ENCODE measurements at regions not wholly inside any gene's neighbourhood (a gene's known extent, or its start where the extent isn't known, plus 50 kb on each side); places are given as distances from the start of the nearest gene placed in this dataset.

DNA sequence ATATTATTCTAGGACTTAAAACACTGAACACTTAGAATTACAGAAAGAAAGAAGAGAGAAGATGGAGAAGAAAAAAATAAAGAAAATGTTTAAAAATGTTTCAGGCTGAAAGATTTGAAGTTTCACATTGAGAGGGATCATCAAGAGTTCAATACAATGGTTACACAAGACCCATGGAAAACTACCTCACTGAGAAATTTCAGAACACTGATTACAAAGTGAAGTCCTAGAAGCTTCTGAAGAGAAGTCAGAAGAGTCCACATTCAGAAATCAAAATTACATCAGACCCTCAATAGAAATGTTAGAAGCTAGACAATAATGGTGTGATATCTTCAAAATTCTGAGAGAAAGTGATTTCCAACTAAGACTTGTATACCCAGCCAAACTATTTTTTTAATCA lies 196.1 kb downstream of the MACC1 start:
- no peak for DNase-seq

DNA sequence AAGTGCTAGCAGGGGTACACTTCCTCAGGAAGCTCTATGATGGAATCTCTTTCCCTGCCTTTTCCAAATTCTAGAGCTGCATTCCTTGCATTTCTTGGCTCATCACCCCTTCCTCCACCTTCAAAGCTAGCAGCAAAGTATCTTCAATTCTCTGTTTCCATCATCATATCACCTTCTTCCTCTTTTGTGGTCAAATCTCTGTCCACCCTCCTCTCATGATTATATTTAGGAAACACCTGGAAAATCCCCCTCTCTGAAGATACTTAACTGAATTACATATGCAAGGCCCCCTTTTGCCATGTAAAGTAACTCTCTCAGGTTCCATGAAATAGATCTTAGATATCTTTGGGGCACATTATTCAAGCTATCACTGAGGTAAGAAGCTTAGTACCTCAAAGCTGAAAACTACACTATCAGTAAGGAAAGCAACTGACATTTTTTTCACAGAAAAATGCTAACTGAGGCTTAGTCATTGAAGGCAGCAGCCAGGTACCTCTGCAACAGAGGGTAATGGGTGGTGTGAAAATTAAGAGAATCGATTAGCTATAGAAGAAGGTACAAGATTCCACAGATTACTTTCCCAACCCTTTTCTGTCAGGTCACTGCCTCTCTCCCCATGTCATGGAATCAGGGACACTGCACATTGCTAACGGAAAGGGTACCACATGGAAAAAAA lies 197.3 kb downstream of the MACC1 start:
- no peak for DNase-seq

DNA sequence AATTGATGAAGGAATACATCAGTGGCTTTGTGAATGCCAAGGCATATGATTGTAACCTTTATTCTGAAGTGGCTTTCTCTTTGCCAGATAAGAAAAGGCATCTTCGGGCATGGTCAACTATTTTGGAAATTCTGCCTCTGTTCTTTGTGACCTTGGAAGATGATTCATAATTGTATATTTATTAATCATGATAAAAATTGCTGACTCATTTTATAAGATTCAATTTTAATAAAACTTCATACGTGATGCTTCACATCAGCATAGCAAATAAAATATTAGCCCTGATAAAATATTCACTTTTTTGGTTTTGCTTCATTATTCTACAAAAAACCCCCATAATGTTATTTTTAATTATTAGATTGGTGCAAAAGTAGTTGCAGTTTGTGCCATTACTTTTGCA lies 200.5 kb downstream of the MACC1 start:
- no peak for DNase-seq

DNA sequence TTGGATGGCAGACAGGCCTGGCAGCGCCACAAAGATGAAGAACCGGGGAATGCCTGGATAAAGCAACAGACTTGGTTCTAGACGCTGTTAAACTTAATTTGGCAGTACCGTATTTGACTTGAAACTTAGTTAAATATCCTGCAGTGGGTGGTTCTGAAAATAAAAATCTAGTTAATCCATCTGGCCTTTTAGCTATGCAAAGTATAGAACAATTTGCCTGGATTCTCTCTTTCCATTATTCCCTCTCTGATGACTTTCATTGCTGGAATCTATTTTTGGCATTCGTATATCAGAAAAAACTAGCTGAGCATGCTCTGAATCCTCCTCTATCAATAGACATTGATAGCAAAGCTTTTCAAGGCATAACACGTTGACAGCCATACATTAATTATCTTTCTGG lies 203.6 kb downstream of the MACC1 start:
- no peak for DNase-seq

DNA sequence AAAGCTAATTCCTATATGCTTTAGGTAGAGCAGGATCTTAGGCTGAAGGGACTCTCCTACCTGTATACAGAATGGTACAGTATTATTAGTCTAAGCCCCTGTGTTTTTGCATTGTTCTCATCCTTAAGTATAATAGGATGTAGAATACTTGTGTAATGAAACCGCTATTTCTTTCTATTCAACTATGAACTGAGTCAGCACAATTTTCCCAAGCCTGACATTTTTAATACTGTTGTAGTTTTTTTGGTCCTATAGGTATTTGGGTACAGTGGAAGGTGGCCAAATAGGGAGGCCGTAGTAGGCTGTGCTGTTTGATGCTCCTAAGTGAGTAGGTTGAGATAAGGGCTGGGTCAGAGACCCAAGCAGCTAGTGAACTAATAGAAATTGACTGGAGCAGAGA lies 205.1 kb downstream of the MACC1 start:
- DNase-seq = no peak

DNA sequence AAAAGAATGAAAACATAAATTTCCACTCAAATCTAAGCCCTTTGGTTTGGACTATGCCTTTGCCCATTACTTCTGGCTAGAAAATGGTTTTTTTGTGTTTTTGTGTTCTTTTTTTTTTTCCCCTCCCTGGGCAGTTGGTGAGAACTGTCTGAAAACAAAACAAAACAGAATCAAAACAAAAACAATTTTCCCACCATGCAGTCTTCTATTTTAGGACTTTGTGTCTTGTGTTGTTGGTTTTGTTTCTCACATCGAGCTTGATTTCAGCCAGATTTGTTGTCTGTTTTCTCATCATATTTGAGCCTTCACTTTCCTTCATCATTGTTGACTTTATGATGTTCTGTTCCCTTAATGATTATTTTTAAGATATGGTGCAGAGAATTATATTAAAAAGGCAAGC lies 206.3 kb downstream of the MACC1 start:
- no peak for DNase-seq

DNA sequence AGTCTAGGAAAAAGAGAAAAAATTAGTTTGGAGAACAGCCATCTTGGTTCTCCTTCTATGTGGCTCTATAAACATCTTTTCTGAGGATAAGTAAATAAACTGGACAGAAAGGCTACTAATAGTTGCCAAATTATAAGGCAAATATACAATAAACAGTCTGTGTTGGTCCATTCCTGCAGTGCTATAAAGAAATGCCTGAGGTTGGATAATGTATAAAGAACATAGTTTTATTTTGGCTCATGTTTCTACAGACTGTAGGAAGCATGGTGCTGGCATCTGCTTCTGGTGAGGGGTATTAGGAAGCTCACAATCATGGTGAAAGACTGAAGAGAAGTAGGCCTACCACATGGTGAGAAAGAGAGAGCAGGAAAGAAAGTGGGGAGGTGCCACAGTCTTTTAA lies 209.7 kb downstream of the MACC1 start:
- DNase-seq = no peak

DNA sequence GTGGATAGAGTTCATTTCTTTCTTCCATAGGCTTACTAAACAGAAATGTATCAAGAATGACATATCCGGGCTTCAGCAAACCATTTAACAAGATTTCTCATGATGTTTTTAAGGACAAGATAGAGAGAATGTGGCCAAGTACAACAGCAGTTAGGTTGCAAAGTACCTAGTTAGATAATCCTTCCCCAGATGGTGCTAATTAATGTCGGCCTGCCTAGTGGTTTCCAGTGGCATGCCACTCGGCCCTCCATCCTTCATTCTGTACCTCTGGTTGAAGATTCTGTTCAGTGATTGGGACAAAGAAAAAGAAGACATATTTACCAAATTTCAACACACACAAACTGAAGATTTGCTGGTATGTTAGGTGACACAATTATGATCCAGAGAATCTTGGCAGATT lies 212.1 kb downstream of the MACC1 start:
- no peak for DNase-seq

DNA sequence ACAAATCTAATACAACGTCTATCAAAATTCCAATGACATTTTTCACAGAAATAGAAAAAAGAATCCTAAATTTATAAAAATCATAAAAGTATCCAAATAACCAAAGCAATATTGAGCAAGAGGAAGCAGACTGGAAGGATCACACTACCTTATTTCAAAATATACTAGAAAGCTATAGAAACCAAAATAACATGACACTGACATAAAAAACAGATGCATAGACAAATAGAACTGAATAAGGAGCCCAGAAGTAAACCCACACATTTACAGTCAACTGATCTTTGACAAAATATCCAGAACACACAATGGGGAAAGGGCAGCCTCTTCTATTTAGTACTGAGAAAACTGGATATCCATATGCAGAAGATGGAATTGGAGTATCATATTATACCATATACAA lies 217.5 kb downstream of the MACC1 start:
- DNase-seq = no peak

DNA sequence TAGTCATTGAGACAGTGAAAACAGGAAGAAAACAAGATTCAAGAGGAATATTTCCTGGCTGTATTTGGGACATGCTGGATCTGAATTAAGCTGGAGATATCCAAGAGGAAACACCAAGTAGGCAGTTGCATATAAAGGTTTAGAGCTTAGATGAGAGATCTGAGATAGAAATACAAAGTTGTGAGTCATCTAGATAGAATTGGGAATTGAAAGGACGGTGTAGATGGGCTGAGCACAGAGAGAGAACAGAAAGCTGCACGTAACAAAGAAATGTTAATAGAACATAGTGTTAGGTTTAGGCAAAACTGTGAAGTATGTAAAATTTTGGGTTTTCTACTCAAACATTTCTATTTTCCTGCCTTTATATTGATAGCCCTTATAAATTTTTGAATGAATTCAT lies 218.5 kb upstream of the TMEM196 start:
- no peak for DNase-seq

DNA sequence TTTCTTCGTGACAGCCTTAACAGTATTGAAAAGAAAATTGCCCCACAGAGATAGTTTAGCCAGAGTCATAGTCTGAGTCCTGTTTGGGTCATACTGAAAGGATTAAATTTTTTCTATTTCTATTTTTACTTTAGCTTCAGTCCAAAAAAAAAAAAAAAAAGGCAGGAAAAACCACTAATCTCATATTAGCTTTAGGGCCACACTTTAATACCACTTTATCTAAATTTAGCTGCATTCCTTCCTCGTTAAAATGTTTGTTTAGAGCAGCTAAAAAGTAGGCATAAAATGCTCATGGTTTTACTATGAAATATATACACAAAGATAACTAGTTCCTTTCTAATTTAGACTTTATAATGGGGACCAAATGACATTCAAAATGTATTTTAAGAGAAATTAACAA lies 216.5 kb upstream of the TMEM196 start:
- no peak for DNase-seq

DNA sequence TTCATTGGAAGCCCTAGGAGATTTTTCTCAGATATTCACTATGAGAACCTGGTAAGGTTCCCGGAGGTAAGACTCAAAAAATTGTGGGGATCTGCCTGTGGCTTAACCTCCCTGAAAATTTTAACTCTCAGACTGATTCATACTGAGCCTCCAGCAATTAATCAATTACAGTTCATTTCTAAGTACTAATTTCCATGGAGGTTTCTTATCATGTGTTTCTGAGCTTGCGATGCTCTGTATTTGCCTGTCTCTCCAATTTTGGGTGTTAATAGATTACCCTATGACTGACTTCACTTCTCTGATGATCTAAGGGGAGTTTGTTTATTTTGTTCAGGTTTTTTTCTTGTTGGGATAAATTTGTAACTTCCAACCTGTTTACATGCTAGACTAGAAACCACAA lies 215.4 kb upstream of the TMEM196 start:
- DNase-seq = no peak

DNA sequence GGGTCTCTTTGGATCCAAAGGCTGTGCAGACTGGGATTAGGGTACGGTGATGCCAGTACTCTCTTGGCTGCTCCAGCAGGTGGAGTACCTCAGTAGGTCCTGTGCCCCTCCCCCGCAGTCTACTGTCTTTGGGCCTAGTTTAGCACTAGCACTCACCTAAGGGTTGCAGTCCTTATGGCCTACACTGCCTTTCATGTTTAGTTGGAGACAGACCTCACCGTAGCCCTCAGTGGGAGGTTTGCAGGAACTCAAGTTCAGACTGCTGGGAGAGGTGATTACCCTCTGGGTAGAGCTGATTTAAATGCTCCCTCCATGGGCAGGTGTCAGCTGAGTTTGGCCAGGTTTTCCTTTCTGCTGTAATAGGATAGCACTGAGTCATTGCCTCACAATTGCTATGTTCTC lies 210.8 kb upstream of the TMEM196 start:
- no peak for DNase-seq

DNA sequence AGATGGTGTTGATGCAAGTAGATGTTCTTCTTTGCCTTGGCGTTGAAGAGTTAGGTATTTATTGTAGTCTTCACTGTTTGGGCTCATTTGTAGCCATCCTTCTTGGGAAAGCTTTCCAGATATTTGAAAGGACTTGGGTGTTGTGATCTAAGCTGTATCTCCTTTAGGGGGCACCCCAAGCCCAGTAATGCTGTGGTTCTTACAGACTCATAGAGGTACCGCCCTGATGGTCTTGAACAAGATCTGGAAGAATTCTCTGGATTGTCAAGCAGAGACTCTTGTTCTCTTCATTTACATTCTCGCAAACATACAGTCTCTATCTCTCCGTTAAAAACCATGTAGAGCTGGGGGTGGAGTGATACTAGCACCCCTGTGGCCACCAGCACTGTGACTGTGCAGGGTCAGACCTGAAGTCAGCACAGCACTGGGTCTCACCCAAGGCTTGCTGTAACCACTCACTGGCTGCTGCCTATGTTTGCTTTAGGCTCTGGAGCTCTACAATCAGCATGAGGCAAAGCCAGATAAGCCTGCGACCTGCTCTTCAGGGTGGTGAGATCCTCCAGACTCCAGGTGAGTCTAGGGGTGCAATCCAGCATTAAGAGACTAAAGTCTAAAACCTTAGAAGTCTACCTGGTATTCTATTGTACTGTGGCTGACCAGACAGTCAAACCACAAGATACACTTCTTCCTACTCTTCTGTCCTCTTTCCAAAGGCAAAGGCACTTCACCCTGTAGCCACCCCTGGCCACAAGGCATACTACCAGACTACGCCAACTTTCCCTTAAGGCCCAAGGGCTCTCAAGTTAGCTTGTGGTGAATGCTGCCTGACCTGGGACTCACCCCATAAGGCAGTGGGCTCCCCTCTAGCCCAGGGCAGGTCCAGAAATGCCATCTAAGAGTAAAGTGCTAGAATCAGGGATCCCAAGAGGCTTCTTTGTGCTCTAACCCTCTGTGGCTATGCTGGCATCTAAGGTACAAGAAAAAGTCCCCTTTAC lies 209.7 kb upstream of the TMEM196 start:
- peak; percentile 12 for DNase-seq

DNA sequence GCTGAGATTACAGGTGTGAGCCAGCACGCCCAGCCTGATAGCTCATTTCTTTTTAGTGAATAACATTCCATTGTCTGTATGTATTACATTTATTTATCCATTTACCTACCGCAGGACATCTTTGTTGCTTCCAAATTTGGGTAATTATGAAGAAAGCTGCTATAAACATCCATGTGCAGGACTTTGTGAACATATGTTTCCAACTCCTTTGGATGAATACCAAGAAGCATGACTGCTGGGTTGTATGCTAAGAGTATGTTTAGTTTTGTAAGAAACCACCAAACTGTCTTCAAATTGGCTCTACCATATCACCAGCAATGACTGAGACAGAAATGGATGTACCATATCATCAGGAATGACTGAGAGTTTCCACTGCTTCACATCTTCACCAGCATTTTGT lies 200.2 kb upstream of the TMEM196 start:
- DNase-seq = no peak

DNA sequence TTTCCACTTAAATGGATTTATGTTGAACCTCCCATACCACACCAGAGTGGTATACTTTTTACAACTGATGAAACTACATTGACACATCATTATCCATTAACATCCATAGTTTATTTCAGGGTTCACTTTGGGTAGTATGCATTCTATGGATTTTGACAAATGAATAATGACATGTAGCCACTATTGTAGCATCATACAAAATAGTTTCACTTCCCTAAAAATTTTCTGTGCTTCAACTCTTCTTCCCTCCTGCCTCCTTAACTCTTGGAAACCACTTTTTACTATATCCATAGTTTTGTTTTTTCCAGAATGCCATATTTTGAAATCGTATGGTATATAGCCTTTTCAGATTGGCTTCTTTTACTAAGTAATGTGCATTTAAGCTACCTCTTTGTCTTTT lies 199.5 kb upstream of the TMEM196 start:
- DNase-seq = no peak

DNA sequence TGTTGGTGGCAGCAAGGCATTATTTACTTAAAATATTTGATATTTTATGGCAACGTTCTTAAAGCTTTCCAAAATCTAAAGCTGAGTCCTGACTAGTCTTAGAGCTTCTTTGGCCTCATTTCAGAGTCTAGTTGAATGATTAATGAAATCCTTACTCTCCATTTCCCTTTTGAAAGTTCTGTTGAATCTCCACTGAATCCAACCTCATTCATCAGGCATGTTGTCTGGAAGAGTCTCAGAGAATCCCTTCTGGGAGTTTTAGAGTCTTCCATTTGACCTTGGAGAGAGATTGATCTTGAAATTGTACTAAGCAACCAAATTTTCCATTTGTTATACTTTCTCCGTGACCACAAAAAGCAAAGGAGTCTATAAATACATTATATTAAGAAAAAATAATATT lies 198.5 kb upstream of the TMEM196 start:
- DNase-seq = no peak

DNA sequence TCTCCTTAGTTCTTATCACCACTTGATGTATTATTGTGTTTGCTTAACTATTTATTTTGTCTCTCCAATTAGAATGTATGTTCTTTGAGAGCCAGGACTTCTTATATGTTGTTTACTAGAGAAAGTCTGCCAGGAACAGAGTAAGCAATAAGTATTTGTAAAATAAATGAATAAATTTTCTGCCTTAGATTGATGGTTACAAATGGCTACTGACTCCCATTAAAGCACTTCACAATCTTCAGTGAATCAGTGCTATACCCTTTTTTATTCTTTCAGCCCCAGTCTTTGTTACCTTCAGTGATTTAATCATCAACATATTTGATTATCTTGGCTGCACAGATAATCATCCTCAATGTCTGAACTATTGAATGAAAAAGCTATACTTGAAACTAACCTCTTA lies 197.1 kb upstream of the TMEM196 start:
- no peak for DNase-seq

DNA sequence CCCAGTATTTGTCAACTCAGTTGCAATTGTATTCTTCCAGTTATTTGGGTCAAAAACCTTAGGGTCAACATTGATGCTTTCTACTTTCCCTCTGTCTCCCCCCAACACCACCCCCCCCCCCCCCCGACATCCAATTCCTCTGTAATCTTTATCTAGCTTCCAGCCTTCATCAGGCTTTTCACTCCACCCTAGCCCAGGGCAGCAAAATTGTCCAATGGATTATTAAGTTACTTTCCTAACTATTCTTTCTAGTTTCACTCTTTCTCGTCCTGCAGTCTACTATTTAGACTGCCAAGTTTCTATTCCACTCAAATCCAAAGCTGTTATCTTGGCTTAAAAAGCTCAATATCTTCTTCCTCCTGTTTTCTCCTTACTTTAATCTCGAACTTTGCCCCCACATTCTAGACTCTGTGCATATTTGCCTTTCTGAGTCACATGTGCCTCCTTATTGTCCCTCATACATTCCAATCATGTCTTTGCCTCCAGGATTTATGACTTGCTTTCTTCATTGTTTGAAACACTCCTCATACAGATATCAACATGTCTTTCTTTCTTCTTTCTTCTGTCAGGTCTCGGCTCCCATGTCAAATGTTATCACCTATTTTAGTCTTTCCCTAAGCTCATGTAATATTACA lies 196.6 kb upstream of the TMEM196 start:
- DNase-seq = no peak

DNA sequence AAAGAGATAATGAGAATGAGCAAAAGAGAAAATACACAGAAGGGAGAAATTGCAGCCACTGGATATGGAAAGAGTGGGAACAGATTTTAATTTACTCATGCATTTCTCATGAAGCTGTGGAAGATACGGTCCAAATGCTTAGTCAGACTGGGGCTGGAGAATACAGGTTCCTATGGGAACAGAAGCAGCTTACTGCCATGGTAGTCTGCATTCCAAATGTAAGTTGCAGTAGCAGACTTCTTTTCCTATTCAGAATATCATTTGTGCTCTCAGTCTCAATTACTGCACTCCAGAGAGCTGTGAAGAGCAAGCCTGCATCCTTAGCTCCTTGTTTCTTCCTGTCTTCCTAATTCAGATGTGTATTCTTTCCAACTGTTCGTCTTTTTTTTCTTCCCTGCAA lies 190.8 kb upstream of the TMEM196 start:
- peak; percentile 46 for DNase-seq

DNA sequence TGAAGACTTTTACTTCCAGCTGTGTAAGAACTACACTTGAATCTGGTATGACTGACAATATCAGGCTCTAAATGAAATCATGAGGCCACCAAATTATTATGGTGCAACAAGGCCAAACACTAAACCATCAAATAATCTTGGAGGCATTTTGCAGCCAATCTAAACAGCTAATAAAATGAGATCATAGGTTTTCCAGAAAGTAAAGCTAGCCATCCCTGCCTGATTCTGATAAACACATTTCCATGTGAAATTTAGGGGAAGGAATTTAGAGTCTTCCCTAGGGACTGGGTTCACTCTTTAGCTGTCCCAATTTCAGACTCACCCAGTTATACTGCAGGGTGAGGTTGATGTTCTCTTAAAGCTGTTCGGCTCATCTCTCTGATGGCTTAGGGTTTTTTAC lies 190.3 kb upstream of the TMEM196 start:
- DNase-seq = no peak

DNA sequence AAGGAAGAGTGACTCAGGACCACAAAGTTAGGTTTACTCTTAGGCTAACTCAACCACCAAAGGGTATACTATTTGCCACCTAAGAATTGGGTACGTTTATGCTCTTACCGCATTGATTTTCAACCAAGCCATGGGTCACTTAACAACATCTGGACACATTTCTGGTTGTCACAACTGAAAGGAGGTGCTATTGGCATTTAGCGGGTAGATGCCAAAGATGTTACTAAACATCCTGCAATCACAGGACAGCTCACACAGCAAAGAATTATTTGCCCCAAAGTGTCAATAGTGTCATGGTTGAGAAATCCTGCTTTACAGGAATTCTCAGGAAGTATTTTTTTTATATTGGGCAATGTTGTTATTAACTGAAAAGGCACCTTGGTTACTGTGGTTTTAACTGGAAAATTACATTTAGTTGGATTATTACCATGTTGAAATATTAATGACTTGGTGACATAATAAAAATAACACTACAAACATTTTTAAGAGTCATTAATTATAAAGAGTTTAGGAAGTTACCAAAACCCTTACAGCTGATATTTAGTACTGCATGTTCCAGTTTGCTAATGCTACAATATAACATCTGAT lies 185.0 kb upstream of the TMEM196 start:
- no peak for DNase-seq

DNA sequence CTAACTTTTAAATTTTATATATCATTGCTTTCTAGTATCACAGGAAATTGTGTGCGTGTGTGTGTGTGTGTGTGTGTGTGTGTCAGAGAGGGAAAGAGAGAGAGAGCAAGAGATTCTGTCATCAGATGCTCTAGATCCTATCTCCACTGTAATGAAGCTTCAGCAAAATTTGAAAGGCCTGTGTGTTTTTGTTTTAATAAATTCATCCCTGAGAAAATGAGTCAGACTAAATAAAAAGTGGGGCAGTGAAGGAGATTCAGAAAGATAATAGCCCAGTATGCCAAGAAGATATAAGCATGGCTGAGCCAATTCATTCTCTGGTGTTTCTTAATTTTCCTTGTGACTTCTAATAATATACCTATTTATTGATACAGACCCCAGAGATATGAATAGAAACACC lies 184.2 kb upstream of the TMEM196 start:
- no peak for DNase-seq

All from hindlimb muscle (tissue), 1 donor.